ENCODE measurements at regions not wholly inside any gene's neighbourhood (a gene's known extent, or its start where the extent isn't known, plus 50 kb on each side); places are given as distances from the start of the nearest gene placed in this dataset.

- TF ChIP-seq CTCF (IDR thresholded peaks at IDR 0.05) (no peak), POLR2A (IDR thresholded peaks at IDR 0.05) (no peak)
Measured at GRCh38 chr1:75058424-75058823, 75.8 kb upstream of the LHX8 start.
